Esophagus muscularis mucosa (tissue), 3 donors: ENCODE measurements at regions not wholly inside any gene's neighbourhood (a gene's known extent, or its start where the extent isn't known, plus 50 kb on each side); places are given as distances from the start of the nearest gene placed in this dataset.

Source experiments
- CTCF ChIP-seq, 3 experiments: fragments of 200-600 bp in 2 of 3; fragments of 450-650 bp in 1 of 3; sonication (generic) in 2 of 3; IDR thresholded peaks; one replicate each; pipeline ENCODE4 v1.5.1; 2017 to 2019; ENCODE audit warnings: antibody characterized with exemption in 3 of 3, mild to moderate bottlenecking in 2 of 3, moderate library complexity in 1 of 3
- POLR2AphosphoS5 ChIP-seq, 2 donors: sonication (generic); formaldehyde crosslinking; IDR thresholded peaks; one replicate each; pipeline ENCODE4 v1.6.1; 2017; ENCODE audit warnings: antibody characterized with exemption in 2 of 2

GRCh38 chr18:38241736-38242135 lies 676.1 kb upstream of the CELF4 start:
- TF ChIP-seq POLR2AphosphoS5 (IDR thresholded peaks at IDR 0.05) (no peak), CTCF (IDR thresholded peaks at IDR 0.05) (no peak)
